HG03095 (cell line): ENCODE measurements at regions not wholly inside any gene's neighbourhood (a gene's known extent, or its start where the extent isn't known, plus 50 kb on each side); places are given as distances from the start of the nearest gene placed in this dataset.
"Not testable (repeated sequence)": the region's sequence is repeated elsewhere in the genome, so short reads cannot be mapped to it uniquely, and the experiment has no call there.

ENCODE experiments used
- ATAC-seq: cut with Tn5 transposase; IDR thresholded peaks from one replicate; pipeline ENCODE4 v1.9.1; 2021; ENCODE audit warnings: moderate library complexity; ENCODE audit not compliant: unreplicated experiment

GRCh38 chr20:47962286-47962963 lies 177.1 kb upstream of the SULF2 start:
- no peak for ATAC-seq

DNA sequence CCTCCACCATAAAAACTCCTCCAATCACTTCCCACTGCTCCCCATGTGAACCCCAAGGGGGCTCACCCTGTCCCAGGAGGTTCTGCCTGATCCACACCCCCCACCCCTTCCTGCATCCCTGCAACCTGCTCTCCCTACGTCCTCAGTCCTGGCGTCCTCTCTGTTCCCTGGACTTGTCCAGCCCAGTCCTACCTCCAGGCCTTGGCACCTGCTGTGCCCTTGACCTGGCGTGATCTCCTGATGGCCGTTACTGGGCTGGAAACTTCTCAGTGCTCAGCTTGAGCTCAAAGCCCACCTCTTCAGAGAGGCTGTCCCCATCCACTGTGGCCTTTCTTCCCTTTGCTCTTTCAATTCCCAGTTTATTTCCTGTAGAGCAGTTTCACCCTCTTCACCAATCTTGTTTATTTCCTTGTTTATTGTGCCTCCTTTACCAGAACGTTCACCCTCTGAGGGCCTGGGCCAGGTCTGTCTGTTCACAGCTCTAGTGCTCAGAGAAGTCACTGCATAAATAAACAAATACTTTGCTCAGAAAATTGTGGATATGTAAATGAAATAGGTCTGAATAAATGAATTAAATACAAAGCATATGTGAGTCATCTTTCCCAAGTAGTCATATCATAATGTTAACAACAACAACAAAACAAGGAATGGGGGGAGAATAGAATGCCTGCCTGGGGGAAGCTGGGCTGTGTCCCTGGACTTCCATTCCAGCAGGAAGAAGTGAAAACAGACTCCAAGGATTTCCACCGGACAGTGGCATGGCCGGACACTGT lies 175.7 kb upstream of the SULF2 start:
- ATAC-seq, result no peak

- no peak for ATAC-seq
Observed at GRCh38 chr20:47960277-47960676, 175.0 kb upstream of the SULF2 start.

GRCh38 chr20:47957989-47958801 lies 172.9 kb upstream of the SULF2 start:
- ATAC-seq, result not testable (repeated sequence)

DNA sequence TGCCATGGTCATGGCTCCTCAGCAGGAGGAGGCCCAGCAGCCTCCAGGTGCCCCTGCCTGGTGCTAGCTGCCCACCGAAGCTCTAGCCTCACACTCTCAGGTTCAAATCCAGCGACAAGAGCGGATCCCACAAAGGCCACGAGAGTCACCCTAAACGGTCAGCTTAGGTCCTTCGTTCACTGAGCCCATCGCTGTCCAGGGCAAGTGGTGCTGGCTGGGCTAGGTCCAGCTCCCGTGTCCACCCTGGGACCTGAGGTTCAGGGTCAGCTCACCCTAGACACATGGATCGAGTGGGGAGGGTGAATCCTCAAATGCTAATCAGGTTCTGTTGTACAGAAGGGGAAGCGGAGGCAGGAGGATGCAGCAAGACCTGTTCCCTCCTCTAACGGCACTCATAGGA lies 171.9 kb upstream of the SULF2 start:
- ATAC-seq, result no peak

- ATAC-seq, result no peak
Observed at GRCh38 chr20:47956268-47956995, 171.2 kb upstream of the SULF2 start.

DNA sequence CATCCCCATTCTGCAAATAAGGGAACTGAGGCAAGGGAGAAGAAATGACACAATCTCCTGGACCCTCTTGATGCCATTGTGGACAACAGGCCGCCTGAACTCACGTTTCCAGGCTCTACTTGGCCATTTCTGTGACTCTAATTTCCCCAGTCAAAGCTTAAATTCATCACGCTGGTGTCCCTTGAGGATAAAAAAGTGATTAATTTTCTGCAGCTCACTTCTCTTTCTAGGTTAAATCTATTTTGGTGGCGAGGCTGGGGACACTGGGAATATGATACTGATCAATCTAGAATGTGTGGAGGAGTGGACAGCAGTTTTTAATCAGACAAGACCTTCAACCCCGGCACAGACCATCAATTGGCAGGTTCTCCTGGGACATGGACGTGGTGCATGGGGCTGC lies 168.2 kb upstream of the SULF2 start:
- no peak for ATAC-seq

GRCh38 chr20:47952023-47952564 lies 166.8 kb upstream of the SULF2 start:
- no peak for ATAC-seq

GRCh38 chr20:47951521-47951971 lies 166.3 kb upstream of the SULF2 start:
- ATAC-seq, result no peak

DNA sequence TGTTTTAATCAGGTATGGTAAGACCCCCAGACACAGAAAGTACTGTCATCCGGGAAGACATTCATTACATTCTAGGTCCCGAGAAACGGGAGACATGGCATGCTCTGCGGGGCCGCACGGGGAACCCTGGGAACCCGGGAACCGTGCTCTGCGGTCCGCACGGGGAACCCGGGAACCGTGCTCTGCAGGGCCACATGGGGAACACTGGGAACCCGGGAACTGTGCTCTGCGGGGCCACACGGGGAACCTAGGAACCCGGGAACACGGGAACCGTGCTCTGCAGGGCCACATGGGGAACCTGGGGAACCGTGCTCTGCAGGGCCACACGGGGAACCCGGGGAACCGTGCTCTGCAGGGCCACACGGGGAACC lies 165.6 kb upstream of the SULF2 start:
- ATAC-seq, result no peak

GRCh38 chr20:47950124-47950912 lies 165.0 kb upstream of the SULF2 start:
- no peak for ATAC-seq

DNA sequence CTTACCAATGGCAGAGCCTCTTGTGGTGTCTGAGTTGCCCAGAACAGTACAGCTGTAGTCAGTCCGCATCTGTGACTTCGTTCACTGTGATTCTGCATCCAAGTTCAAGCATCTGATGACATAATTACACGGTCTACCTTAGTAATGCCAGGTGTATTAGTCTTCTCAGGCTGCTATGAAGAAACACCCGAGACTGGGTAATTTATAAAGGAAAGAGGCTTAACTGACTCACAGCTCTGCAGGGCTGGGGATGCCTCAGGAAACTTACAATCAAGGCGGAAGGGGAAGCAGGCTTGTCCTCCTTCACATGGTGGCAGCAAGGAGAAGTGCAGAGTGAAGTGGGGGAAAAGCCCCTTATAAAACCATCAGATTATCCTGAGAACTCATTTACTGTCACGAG lies 163.9 kb upstream of the SULF2 start:
- ATAC-seq, result no peak

GRCh38 chr20:47944682-47945081 lies 159.4 kb upstream of the SULF2 start:
- no peak for ATAC-seq

DNA sequence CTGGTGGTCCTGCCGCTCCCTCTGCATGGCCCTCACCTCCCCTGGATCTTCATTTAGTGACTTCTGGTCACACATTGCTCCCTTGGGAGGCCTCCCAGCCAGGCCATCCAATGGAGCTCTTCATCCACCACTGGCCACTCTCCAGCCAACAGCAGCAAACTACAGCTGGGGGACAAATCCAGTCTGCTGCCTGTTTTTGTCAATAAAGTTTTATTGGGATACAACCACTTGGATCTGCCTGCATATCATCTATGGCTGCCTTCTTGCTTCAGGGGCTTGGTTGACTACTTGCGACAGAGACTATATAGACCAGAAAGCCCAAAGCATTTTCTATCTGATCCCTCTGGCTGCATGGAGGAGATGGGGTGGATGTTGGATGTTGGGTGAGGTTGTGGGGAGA lies 156.6 kb upstream of the SULF2 start:
- ATAC-seq, result no peak

GRCh38 chr20:47940101-47940813 lies 155.0 kb upstream of the SULF2 start:
- ATAC-seq, result no peak

- no peak for ATAC-seq
Observed at GRCh38 chr20:47936612-47937011, 151.3 kb upstream of the SULF2 start.

DNA sequence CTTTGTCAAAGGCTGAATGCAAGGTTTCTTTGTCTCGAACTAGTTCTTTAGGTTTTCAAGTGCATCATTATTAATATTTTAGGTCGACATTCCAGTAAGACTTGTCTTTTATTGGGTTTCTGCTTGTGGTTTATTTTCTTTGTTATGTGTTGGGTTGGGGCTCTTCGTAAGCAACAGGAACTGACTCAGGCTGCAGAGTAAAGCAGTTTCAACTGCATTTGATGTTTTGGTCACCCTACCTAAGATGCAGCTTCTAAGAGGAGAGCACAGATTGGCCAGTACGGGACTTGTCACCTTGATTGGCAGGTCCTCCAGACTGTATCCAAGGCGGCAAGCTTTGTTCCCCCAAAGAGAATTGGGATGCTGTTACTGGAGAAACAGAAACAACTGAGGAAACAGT lies 149.5 kb upstream of the SULF2 start:
- no peak for ATAC-seq

- ATAC-seq, result no peak
Observed at GRCh38 chr20:47931443-47931842, 146.2 kb upstream of the SULF2 start.

- no peak for ATAC-seq
Observed at GRCh38 chr20:47931002-47931401, 145.7 kb upstream of the SULF2 start.
